ENCODE measurements at regions not wholly inside any gene's neighbourhood (a gene's known extent, or its start where the extent isn't known, plus 50 kb on each side); places are given as distances from the start of the nearest gene placed in this dataset.

DNA sequence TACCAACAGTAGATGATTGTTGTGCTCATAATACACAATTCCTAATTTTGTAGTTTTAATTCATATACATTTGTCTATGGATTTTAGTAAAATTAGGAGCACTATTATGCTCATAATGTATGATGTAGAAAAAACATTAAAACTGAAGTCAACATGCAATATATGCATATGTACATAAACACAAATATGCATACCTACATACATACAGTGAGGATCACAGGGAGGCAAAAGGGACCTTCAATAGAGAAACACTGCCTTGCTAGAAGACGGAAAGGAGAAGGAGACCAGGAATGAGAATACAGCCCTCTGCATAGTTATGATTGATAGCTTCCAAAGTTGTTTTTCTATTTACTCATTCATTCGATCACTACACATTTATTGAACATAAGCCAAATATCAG lies 606.5 kb downstream of the LMO4 start:
- no peak overlapping the region for H3K27ac ChIP-seq (ENCODE audit: low read depth, low read length, poor library complexity, severe bottlenecking)
- no peak overlapping the region for H3K4me3 ChIP-seq (ENCODE audit: low read depth, low read length, poor library complexity, severe bottlenecking)
- BruUV-seq (replicated peaks), result no TSS peak
- ChIA-PET POLR2A (no interaction called here), CTCF (ENCODE audit: unreplicated experiment) (no interaction called here)
- H2AFZ ChIP-seq (ENCODE audit: low read length), result no peak overlapping the region
- no peaks in the 10 kb centered on the region for H3K79me2 ChIP-seq (ENCODE audit: insufficient read depth, low read depth, low read length)
- TF ChIP-seq EZH2phosphoT487 (IDR thresholded peaks at IDR 0.05; ENCODE audit: borderline replicate concordance, low read depth, low read length), result no peak
- TF ChIP-seq, protein P1, sequence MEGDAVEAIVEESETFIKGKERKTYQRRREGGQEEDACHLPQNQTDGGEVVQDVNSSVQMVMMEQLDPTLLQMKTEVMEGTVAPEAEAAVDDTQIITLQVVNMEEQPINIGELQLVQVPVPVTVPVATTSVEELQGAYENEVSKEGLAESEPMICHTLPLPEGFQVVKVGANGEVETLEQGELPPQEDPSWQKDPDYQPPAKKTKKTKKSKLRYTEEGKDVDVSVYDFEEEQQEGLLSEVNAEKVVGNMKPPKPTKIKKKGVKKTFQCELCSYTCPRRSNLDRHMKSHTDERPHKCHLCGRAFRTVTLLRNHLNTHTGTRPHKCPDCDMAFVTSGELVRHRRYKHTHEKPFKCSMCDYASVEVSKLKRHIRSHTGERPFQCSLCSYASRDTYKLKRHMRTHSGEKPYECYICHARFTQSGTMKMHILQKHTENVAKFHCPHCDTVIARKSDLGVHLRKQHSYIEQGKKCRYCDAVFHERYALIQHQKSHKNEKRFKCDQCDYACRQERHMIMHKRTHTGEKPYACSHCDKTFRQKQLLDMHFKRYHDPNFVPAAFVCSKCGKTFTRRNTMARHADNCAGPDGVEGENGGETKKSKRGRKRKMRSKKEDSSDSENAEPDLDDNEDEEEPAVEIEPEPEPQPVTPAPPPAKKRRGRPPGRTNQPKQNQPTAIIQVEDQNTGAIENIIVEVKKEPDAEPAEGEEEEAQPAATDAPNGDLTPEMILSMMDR (conservative IDR thresholded peaks at IDR 0.05; ENCODE audit: low read length), result no peak
- intact Hi-C loops (cut with micrococcal nuclease; ENCODE audit: unreplicated experiment), result no loop called here
- DNase-seq (ENCODE audit: low spot score), result no peak
- no peak overlapping the region for H3K4me2 ChIP-seq (ENCODE audit: low read length)
- H3K4me1 ChIP-seq (ENCODE audit: insufficient read depth, low read length, poor library complexity, severe bottlenecking), result no peaks in the 10 kb centered on the region
- H3K9me2 ChIP-seq (ENCODE audit: insufficient read depth, low read length), result no peaks in the 10 kb centered on the region
- H3K36me3 ChIP-seq (ENCODE audit: insufficient read depth, low read length), result no peaks in the 10 kb centered on the region
- H4K20me1 ChIP-seq (ENCODE audit: insufficient read depth, low read length), result no peaks in the 10 kb centered on the region
- 0 out of 2 replicates have a peak, but pooled peaks cover 4% of the 10 kb centered on the region for H3K9me3 ChIP-seq (ENCODE audit: low read length)

- H4K20me1 ChIP-seq (ENCODE audit: insufficient read depth, low read length), result no peaks in the 10 kb centered on the region
- POLR2A ChIA-PET, result no interaction called here
- H3K79me2 ChIP-seq (ENCODE audit: insufficient read depth, low read depth, low read length), result no peaks in the 10 kb centered on the region
- TF ChIP-seq, protein P1 (conservative IDR thresholded peaks at IDR 0.05; ENCODE audit: low read length), result no peak
- TF ChIP-seq EZH2phosphoT487 (IDR thresholded peaks at IDR 0.05; ENCODE audit: borderline replicate concordance, low read depth, low read length), result no peak
- DNase-seq (ENCODE audit: low spot score), result no peak
- no peak overlapping the region for H3K4me3 ChIP-seq (ENCODE audit: low read depth, low read length, poor library complexity, severe bottlenecking)
- H3K4me1 ChIP-seq (ENCODE audit: insufficient read depth, low read length, poor library complexity, severe bottlenecking), result no peaks in the 10 kb centered on the region
- H3K9me2 ChIP-seq (ENCODE audit: insufficient read depth, low read length), result no peaks in the 10 kb centered on the region
- H3K36me3 ChIP-seq (ENCODE audit: insufficient read depth, low read length), result no peaks in the 10 kb centered on the region
- CTCF ChIA-PET (ENCODE audit: unreplicated experiment), result no interaction called here
- no peak overlapping the region for H3K27ac ChIP-seq (ENCODE audit: low read depth, low read length, poor library complexity, severe bottlenecking)
- no peaks in the 10 kb centered on the region for H3K9me3 ChIP-seq (ENCODE audit: low read length)
- no peak overlapping the region for H2AFZ ChIP-seq (ENCODE audit: low read length)
- intact Hi-C loops (cut with micrococcal nuclease; ENCODE audit: unreplicated experiment), result no loop called here
- no TSS peak for BruUV-seq (replicated peaks)
- no peak overlapping the region for H3K4me2 ChIP-seq (ENCODE audit: low read length)
These were observed 609.2 kb downstream of the LMO4 start for GRCh38 chr1:87937831-87938395.

GRCh38 chr1:87938631-87939030 lies 610.0 kb downstream of the LMO4 start:
- POLR2A ChIA-PET, result no interaction called here
- intact Hi-C loops (cut with micrococcal nuclease; ENCODE audit: unreplicated experiment), result no loop called here

More at GRCh38 chr1:87938631-87939030, 610.0 kb downstream of the LMO4 start:
- Histone ChIP-seq H3K27ac (ENCODE audit: low read depth, low read length, poor library complexity, severe bottlenecking) (no peak overlapping the region), H2AFZ (ENCODE audit: low read length) (no peak overlapping the region), H3K9me3 (ENCODE audit: low read length) (no peaks in the 10 kb centered on the region), H4K20me1 (ENCODE audit: insufficient read depth, low read length) (no peaks in the 10 kb centered on the region), H3K9me2 (ENCODE audit: insufficient read depth, low read length) (no peaks in the 10 kb centered on the region), H3K4me3 (ENCODE audit: low read depth, low read length, poor library complexity, severe bottlenecking) (no peak overlapping the region), H3K4me1 (ENCODE audit: insufficient read depth, low read length, poor library complexity, severe bottlenecking) (no peaks in the 10 kb centered on the region), H3K4me2 (ENCODE audit: low read length) (no peak overlapping the region), H3K36me3 (ENCODE audit: insufficient read depth, low read length) (no peaks in the 10 kb centered on the region), H3K79me2 (ENCODE audit: insufficient read depth, low read depth, low read length) (no peaks in the 10 kb centered on the region)
- no peak for DNase-seq (ENCODE audit: low spot score)
- no peak for TF ChIP-seq EZH2phosphoT487 (IDR thresholded peaks at IDR 0.05; ENCODE audit: borderline replicate concordance, low read depth, low read length)
- TF ChIP-seq, protein P1 (conservative IDR thresholded peaks at IDR 0.05; ENCODE audit: low read length), result no peak
- CTCF ChIA-PET (ENCODE audit: unreplicated experiment), result no interaction called here
- BruUV-seq (replicated peaks), result no TSS peak

All from OCI-LY7 (cell line).